ENCODE measurements at regions not wholly inside any gene's neighbourhood (a gene's known extent, or its start where the extent isn't known, plus 50 kb on each side); places are given as distances from the start of the nearest gene placed in this dataset.

DNA sequence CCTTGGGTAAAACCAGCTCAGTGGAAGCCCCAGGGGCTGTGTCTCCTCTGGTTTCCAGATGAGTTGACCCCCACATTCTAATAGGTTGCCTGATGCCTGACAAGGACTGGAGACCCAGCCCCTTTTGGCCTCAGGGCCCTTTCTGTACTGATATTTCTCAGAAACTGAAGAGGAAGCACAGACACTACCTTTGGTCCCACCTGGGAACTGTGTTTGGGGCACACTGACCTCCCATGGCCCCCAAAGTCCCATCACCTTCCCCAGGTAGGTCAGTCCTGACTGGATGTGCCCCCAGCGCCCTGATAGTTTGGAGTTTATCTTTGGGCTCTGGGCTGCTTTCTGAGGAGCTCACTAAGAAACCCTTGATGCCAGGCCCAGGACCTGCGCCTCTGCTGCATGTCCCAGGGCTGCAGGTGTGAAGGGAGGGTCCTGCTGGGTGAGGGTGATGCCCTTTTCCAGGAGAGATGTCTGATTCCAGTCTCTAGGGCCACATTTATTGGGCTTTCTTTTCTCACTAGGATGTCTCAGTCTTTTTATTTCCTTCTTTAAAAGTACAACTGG is 106.7 kb downstream of the GGTLC2 start:
- no peaks in the 10 kb centered on the region for H4K20me1 ChIP-seq (ENCODE audit: control insufficient read depth, insufficient read depth, low read length, poor library complexity, severe bottlenecking)
- no peaks in the 10 kb centered on the region for H3K36me3 ChIP-seq (replicated peaks in 1 of 2; ENCODE audit: control extremely low read depth in 1 of 2, control insufficient read depth in 1 of 2, extremely low read depth in 1 of 2, insufficient read depth in 2 of 2, low read length in 1 of 2)
- no peak overlapping the region for H3K4me2 ChIP-seq (replicated peaks; ENCODE audit: low read depth, low read length, poor library complexity, severe bottlenecking)
- ChIA-PET CTCF (interaction anchor here (0.6 to 6.2 kb wide), 13 partner anchors 9 to 287 kb away, joined by 3 to 91 read pairs (median 4); no protein-coding TSS in a partner anchor), POLR2A (interaction anchor here (0.5 kb wide), 1 partner anchor 185 kb away, joined by 3 read pairs; no protein-coding TSS in a partner anchor)
- H3K9me3 ChIP-seq (ENCODE audit: control extremely low read depth in 1 of 3, control insufficient read depth in 2 of 3, insufficient read depth in 1 of 3, low read length in 2 of 3): peaks cover 0 to 24% (median 0%) of the 10 kb centered on the region in 3 donors
- ATAC-seq (ENCODE audit: low read depth) (no peak), DNase-seq (no peak)
- H3K79me2 ChIP-seq (ENCODE audit: control insufficient read depth, insufficient read depth, low read length): no peaks in the 10 kb centered on the region
- no peak overlapping the region for H2AFZ ChIP-seq (ENCODE audit: insufficient read depth, low read depth, low read length, poor library complexity, severe bottlenecking)
- no peak for TF ChIP-seq EZH2 (IDR thresholded peaks at IDR 0.05; ENCODE audit: borderline replicate concordance, insufficient read depth, low read depth, low read length, poor library complexity, severe bottlenecking)
- TF ChIP-seq, protein P1, sequence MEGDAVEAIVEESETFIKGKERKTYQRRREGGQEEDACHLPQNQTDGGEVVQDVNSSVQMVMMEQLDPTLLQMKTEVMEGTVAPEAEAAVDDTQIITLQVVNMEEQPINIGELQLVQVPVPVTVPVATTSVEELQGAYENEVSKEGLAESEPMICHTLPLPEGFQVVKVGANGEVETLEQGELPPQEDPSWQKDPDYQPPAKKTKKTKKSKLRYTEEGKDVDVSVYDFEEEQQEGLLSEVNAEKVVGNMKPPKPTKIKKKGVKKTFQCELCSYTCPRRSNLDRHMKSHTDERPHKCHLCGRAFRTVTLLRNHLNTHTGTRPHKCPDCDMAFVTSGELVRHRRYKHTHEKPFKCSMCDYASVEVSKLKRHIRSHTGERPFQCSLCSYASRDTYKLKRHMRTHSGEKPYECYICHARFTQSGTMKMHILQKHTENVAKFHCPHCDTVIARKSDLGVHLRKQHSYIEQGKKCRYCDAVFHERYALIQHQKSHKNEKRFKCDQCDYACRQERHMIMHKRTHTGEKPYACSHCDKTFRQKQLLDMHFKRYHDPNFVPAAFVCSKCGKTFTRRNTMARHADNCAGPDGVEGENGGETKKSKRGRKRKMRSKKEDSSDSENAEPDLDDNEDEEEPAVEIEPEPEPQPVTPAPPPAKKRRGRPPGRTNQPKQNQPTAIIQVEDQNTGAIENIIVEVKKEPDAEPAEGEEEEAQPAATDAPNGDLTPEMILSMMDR (IDR thresholded peaks at IDR 0.05): no peak
- H3K27ac ChIP-seq (ENCODE audit: low read length in 2 of 2): no peak overlapping the region
- H3K9ac ChIP-seq (ENCODE audit: low read length): no peak overlapping the region
- H3K27ac Mint-ChIP-seq: no peak overlapping the region
- no peak overlapping the region for H3K4me3 ChIP-seq (ENCODE audit: control extremely low read depth in 1 of 5, extremely low read depth in 1 of 5, insufficient read depth in 1 of 5, low read depth in 2 of 5, low read length in 4 of 5)
- peaks cover 36 to 41% of the 10 kb centered on the region in 2 donors for H3K4me1 ChIP-seq (ENCODE audit: control insufficient read depth in 2 of 2, insufficient read depth in 2 of 2, low read length in 2 of 2)
- H3K27me3 ChIP-seq (replicated peaks in 1 of 4; ENCODE audit: control extremely low read depth in 1 of 4, control insufficient read depth in 3 of 4, insufficient read depth in 4 of 4, low read length in 3 of 4): no peaks in the 10 kb centered on the region
- no peak overlapping the region for H3K4me3 Mint-ChIP-seq
- no peaks in the 10 kb centered on the region for H3K9me3 Mint-ChIP-seq (ENCODE audit: insufficient read depth)
- H3K4me1 Mint-ChIP-seq: peaks cover 50% of the 10 kb centered on the region
- WGBS (ENCODE audit: insufficient coverage): no CpG with 5 or more reads among the region's 2 CpGs
- intact Hi-C loops (cut with micrococcal nuclease): no loop called here
- no peaks in the 10 kb centered on the region for H3K27me3 Mint-ChIP-seq

DNA sequence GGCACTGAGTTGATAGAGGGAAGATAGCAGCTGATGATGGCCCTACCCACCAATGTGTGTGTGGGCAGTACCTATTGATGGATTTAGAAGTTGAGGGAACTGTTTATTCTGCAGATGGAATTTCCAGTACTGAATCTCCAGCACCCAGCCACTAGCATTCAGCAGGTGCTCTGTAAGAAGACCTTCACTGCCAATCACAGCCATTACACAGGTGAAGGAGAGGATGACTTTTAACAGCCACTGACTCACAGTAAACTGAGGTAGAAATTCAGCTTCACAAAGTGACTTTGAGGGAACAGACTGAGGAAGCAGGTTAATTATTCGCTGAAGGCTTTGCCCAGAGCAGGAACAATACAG is 107.8 kb downstream of the GGTLC2 start:
- H3K27ac Mint-ChIP-seq: peak overlapping the region; percentile 50
- Histone ChIP-seq H3K27me3 (replicated peaks in 1 of 4; ENCODE audit: control extremely low read depth in 1 of 4, control insufficient read depth in 3 of 4, insufficient read depth in 4 of 4, low read length in 3 of 4) (no peaks in the 10 kb centered on the region), H3K79me2 (ENCODE audit: control insufficient read depth, insufficient read depth, low read length) (no peaks in the 10 kb centered on the region), H3K4me1 (ENCODE audit: control insufficient read depth in 2 of 2, insufficient read depth in 2 of 2, low read length in 2 of 2) (peaks cover 27 to 31% of the 10 kb centered on the region in 2 donors), H3K9ac (ENCODE audit: low read length) (no peak overlapping the region), H3K4me2 (replicated peaks; ENCODE audit: low read depth, low read length, poor library complexity, severe bottlenecking) (no peak overlapping the region), H3K36me3 (replicated peaks in 1 of 2; ENCODE audit: control extremely low read depth in 1 of 2, control insufficient read depth in 1 of 2, extremely low read depth in 1 of 2, insufficient read depth in 2 of 2, low read length in 1 of 2) (no peaks in the 10 kb centered on the region), H3K4me3 (ENCODE audit: control extremely low read depth in 1 of 5, extremely low read depth in 1 of 5, insufficient read depth in 1 of 5, low read depth in 2 of 5, low read length in 4 of 5) (no peak overlapping the region), H3K27ac (ENCODE audit: low read length in 2 of 2) (no peak overlapping the region), H4K20me1 (ENCODE audit: control insufficient read depth, insufficient read depth, low read length, poor library complexity, severe bottlenecking) (no peaks in the 10 kb centered on the region), H2AFZ (ENCODE audit: insufficient read depth, low read depth, low read length, poor library complexity, severe bottlenecking) (no peak overlapping the region), H3K9me3 (ENCODE audit: control extremely low read depth in 1 of 3, control insufficient read depth in 2 of 3, insufficient read depth in 1 of 3, low read length in 2 of 3) (peaks cover 0 to 20% (median 0%) of the 10 kb centered on the region in 3 donors)
- TF ChIP-seq EZH2 (IDR thresholded peaks at IDR 0.05; ENCODE audit: borderline replicate concordance, insufficient read depth, low read depth, low read length, poor library complexity, severe bottlenecking): no peak
- TF ChIP-seq, protein P1 (IDR thresholded peaks at IDR 0.05): no peak
- ChIA-PET CTCF (interaction anchor here (0.5 to 6.2 kb wide), 16 partner anchors 10 to 289 kb away, joined by 3 to 91 read pairs (median 18); no protein-coding TSS in a partner anchor), POLR2A (interaction anchor here (0.7 kb wide), 1 partner anchor 66 kb away, joined by 4 read pairs; no protein-coding TSS in a partner anchor)
- intact Hi-C loops (cut with micrococcal nuclease): no loop called here
- H3K4me1 Mint-ChIP-seq: peaks cover 41% of the 10 kb centered on the region
- WGBS (ENCODE audit: insufficient coverage): 100% methylated on average over 1 of the region's 1 CpG
- H3K4me3 Mint-ChIP-seq: no peak overlapping the region
- DNase-seq: no peak
- no peak for ATAC-seq (ENCODE audit: low read depth)
- no peaks in the 10 kb centered on the region for H3K9me3 Mint-ChIP-seq (ENCODE audit: insufficient read depth)
- H3K27me3 Mint-ChIP-seq: no peaks in the 10 kb centered on the region
